Astrocyte (in vitro differentiated cells and primary cell): ENCODE measurements at regions not wholly inside any gene's neighbourhood (a gene's known extent, or its start where the extent isn't known, plus 50 kb on each side); places are given as distances from the start of the nearest gene placed in this dataset.

Experiments used
- DNase-seq: peaks from one replicate; pipeline ENCODE4 v3.0.0-alpha.2; 2010; ENCODE audit warnings: low read depth
- FAIRE-seq: peaks from 2 replicates; lab custom pipeline; 2011; peaks lifted over from hg19 to GRCh38; lab: Jason Lieb, UNC
- H2AFZ ChIP-seq: 2 replicates; pipeline ENCODE4 v1.6.0; 2012; ENCODE audit warnings: low read depth, low read length, inconsistent platforms
- H3K27ac ChIP-seq: 2 replicates; pipeline ENCODE4 v1.5.1; 2011; ENCODE audit warnings: low read depth, low read length, inconsistent platforms
- H3K27me3 ChIP-seq: 2 replicates; pipeline ENCODE4 v1.6.0; 2011; ENCODE audit warnings: low read length, inconsistent platforms; ENCODE audit not compliant: insufficient read depth
- H3K36me3 ChIP-seq: 2 replicates; pipeline ENCODE4 v1.5.1; 2011; ENCODE audit warnings: low read length, inconsistent platforms; ENCODE audit not compliant: insufficient read depth
- H3K4me1 ChIP-seq: 2 replicates; pipeline ENCODE4 v1.5.1; 2011; ENCODE audit warnings: low read length, inconsistent platforms; ENCODE audit not compliant: insufficient read depth
- H3K4me2 ChIP-seq: 2 replicates; pipeline ENCODE4 v1.6.0; 2012; ENCODE audit warnings: low read length, inconsistent platforms
- H3K4me3 ChIP-seq: 2 replicates; pipeline ENCODE4 v1.5.1; 2011; ENCODE audit warnings: low read depth, mild to moderate bottlenecking, low read length, inconsistent platforms; ENCODE audit not compliant: insufficient read depth
- H3K79me2 ChIP-seq: 2 replicates; pipeline ENCODE4 v1.6.0; 2012; ENCODE audit warnings: mild to moderate bottlenecking, low read length, inconsistent platforms; ENCODE audit not compliant: insufficient read depth
- H3K9ac ChIP-seq: 2 replicates; pipeline ENCODE4 v1.6.0; 2012; ENCODE audit warnings: mild to moderate bottlenecking, low read length, inconsistent platforms
- H3K9me3 ChIP-seq: 2 replicates; pipeline ENCODE4 v1.5.1; 2012; ENCODE audit warnings: low read depth, mild to moderate bottlenecking, low read length, inconsistent platforms; ENCODE audit not compliant: insufficient read depth
- H4K20me1 ChIP-seq: 2 replicates; pipeline ENCODE4 v1.6.0; 2012; ENCODE audit warnings: low read length, inconsistent platforms; ENCODE audit not compliant: insufficient read depth
- H3K27ac Mint-ChIP-seq: one replicate; pipeline ENCODE4 v1.8.0; 2021; ENCODE audit warnings: mild to moderate bottlenecking, mixed read lengths; ENCODE audit not compliant: unreplicated experiment
- H3K27me3 Mint-ChIP-seq: one replicate; pipeline ENCODE4 v1.8.0; 2021; ENCODE audit warnings: low read depth, mixed read lengths; ENCODE audit not compliant: unreplicated experiment
- H3K36me3 Mint-ChIP-seq: one replicate; pipeline ENCODE4 v1.8.0; 2021; ENCODE audit warnings: low read depth, mixed read lengths; ENCODE audit not compliant: unreplicated experiment
- H3K4me1 Mint-ChIP-seq: one replicate; pipeline ENCODE4 v1.8.0; 2021; ENCODE audit warnings: low read depth, mixed read lengths; ENCODE audit not compliant: unreplicated experiment
- H3K4me3 Mint-ChIP-seq: one replicate; pipeline ENCODE4 v1.8.0; 2021; ENCODE audit warnings: mild to moderate bottlenecking, moderate library complexity, mixed read lengths; ENCODE audit not compliant: unreplicated experiment
- H3K9me3 Mint-ChIP-seq: one replicate; pipeline ENCODE4 v1.8.0; 2021; ENCODE audit warnings: mild to moderate bottlenecking, mixed read lengths; ENCODE audit not compliant: unreplicated experiment
- EZH2 ChIP-seq: IDR thresholded peaks from 2 replicates; pipeline ENCODE4 v1.6.1; 2012; ENCODE audit warnings: mild to moderate bottlenecking, low read length, inconsistent platforms; ENCODE audit not compliant: insufficient read depth
- TF ChIP-seq, protein P1 (sequence below): IDR thresholded peaks from 2 replicates; pipeline ENCODE4 v1.5.1; 2011; ENCODE audit warnings: low read depth, mild to moderate bottlenecking, inconsistent platforms, low read length, moderate library complexity; ENCODE audit not compliant: insufficient read depth

GRCh38 chr4:187179086-187180058 lies 455.7 kb upstream of the FAT1 start:
- peaks cover 4% of the 10 kb centered on the region for H3K4me1 Mint-ChIP-seq
- H3K27ac Mint-ChIP-seq, result no peak overlapping the region
- Histone ChIP-seq H3K4me3 (no peak overlapping the region), H3K36me3 (no peaks in the 10 kb centered on the region), H3K27me3 (no peaks in the 10 kb centered on the region), H2AFZ (no peak overlapping the region), H3K9me3 (no peaks in the 10 kb centered on the region), H3K9ac (no peak overlapping the region), H3K4me1 (peaks cover 7% of the 10 kb centered on the region), H3K79me2 (no peaks in the 10 kb centered on the region), H3K4me2 (no peak overlapping the region), H4K20me1 (no peaks in the 10 kb centered on the region), H3K27ac (no peak overlapping the region)
- DNase-seq (no peak), FAIRE-seq (no peak)
- H3K9me3 Mint-ChIP-seq, result no peaks in the 10 kb centered on the region
- no peak for TF ChIP-seq EZH2
- TF ChIP-seq, protein P1, sequence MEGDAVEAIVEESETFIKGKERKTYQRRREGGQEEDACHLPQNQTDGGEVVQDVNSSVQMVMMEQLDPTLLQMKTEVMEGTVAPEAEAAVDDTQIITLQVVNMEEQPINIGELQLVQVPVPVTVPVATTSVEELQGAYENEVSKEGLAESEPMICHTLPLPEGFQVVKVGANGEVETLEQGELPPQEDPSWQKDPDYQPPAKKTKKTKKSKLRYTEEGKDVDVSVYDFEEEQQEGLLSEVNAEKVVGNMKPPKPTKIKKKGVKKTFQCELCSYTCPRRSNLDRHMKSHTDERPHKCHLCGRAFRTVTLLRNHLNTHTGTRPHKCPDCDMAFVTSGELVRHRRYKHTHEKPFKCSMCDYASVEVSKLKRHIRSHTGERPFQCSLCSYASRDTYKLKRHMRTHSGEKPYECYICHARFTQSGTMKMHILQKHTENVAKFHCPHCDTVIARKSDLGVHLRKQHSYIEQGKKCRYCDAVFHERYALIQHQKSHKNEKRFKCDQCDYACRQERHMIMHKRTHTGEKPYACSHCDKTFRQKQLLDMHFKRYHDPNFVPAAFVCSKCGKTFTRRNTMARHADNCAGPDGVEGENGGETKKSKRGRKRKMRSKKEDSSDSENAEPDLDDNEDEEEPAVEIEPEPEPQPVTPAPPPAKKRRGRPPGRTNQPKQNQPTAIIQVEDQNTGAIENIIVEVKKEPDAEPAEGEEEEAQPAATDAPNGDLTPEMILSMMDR, result no peak
- peaks cover 3% of the 10 kb centered on the region for H3K27me3 Mint-ChIP-seq
- H3K36me3 Mint-ChIP-seq, result no peaks in the 10 kb centered on the region
- H3K4me3 Mint-ChIP-seq, result no peak overlapping the region

GRCh38 chr4:187181054-187181453 lies 457.4 kb upstream of the FAT1 start:
- Histone ChIP-seq H3K9ac (no peak overlapping the region), H3K4me3 (no peak overlapping the region), H3K27ac (no peak overlapping the region), H3K4me2 (no peak overlapping the region), H3K79me2 (no peaks in the 10 kb centered on the region), H2AFZ (no peak overlapping the region), H3K4me1 (peaks cover 7% of the 10 kb centered on the region), H4K20me1 (no peaks in the 10 kb centered on the region), H3K36me3 (no peaks in the 10 kb centered on the region), H3K9me3 (no peaks in the 10 kb centered on the region), H3K27me3 (no peaks in the 10 kb centered on the region)
- Mint-ChIP-seq H3K9me3 (no peaks in the 10 kb centered on the region), H3K27ac (no peak overlapping the region), H3K36me3 (no peaks in the 10 kb centered on the region), H3K27me3 (peaks cover 3% of the 10 kb centered on the region), H3K4me1 (peaks cover 4% of the 10 kb centered on the region), H3K4me3 (no peak overlapping the region)
- no peak for TF ChIP-seq EZH2
- TF ChIP-seq, protein P1, result no peak
- FAIRE-seq, result no peak
- DNase-seq, result no peak

- no peaks in the 10 kb centered on the region for H3K27me3 ChIP-seq
Measured at GRCh38 chr4:187183346-187183745, 459.7 kb upstream of the FAT1 start.

More at GRCh38 chr4:187183346-187183745, 459.7 kb upstream of the FAT1 start:
- H3K4me1 ChIP-seq, result peaks cover 7% of the 10 kb centered on the region
- peak overlapping the region; percentile 8 for H3K27ac ChIP-seq
- no peak overlapping the region for H2AFZ ChIP-seq
- no peaks in the 10 kb centered on the region for H3K36me3 ChIP-seq
- H3K27me3 Mint-ChIP-seq, result peaks cover 15% of the 10 kb centered on the region
- H3K27ac Mint-ChIP-seq, result no peak overlapping the region
- no peak overlapping the region for H3K4me3 ChIP-seq
- no peak overlapping the region for H3K9ac ChIP-seq
- peaks cover 4% of the 10 kb centered on the region for H3K4me1 Mint-ChIP-seq
- H3K4me2 ChIP-seq, result peak overlapping the region; percentile 68
- no peaks in the 10 kb centered on the region for H4K20me1 ChIP-seq
- H3K36me3 Mint-ChIP-seq, result no peaks in the 10 kb centered on the region
- H3K4me3 Mint-ChIP-seq, result no peak overlapping the region
- DNase-seq (peak; percentile 84), FAIRE-seq (no peak)
- TF ChIP-seq, protein P1, result no peak
- TF ChIP-seq EZH2, result no peak
- no peaks in the 10 kb centered on the region for H3K79me2 ChIP-seq
- H3K9me3 ChIP-seq, result no peaks in the 10 kb centered on the region
- no peaks in the 10 kb centered on the region for H3K9me3 Mint-ChIP-seq
